ENCODE measurements at regions not wholly inside any gene's neighbourhood (a gene's known extent, or its start where the extent isn't known, plus 50 kb on each side); places are given as distances from the start of the nearest gene placed in this dataset.

GRCh38 chr6:163811317-163811716, 396.8 kb downstream of the QKI start:
- no peak overlapping the region for H2AFZ ChIP-seq (ENCODE audit: control insufficient read depth, low read length)
- no peak for FAIRE-seq
- H3K4me2 ChIP-seq (ENCODE audit: control insufficient read depth, extremely low read depth, insufficient read depth, low read depth, low read length), result no peak overlapping the region
- no peak for DNase-seq (ENCODE audit: low read depth, low spot score)
- no peaks in the 10 kb centered on the region for H3K27me3 ChIP-seq (ENCODE audit: control insufficient read depth, extremely low read depth, insufficient read depth, low read length)
- no peaks in the 10 kb centered on the region for H3K36me3 ChIP-seq (ENCODE audit: control insufficient read depth in 2 of 2, extremely low read depth in 1 of 2, insufficient read depth in 2 of 2, low read length in 2 of 2)
- H3K27ac ChIP-seq (ENCODE audit: control insufficient read depth, insufficient read depth, low read length), result no peak overlapping the region
- no peaks in the 10 kb centered on the region for H3K9me1 ChIP-seq (ENCODE audit: control insufficient read depth, extremely low read depth, insufficient read depth, low read length)
- no peaks in the 10 kb centered on the region for H3K4me1 ChIP-seq (ENCODE audit: control insufficient read depth, extremely low read depth, insufficient read depth, low read length)
- H3K9ac ChIP-seq (ENCODE audit: control insufficient read depth, extremely low read depth, insufficient read depth, low read length), result no peak overlapping the region
- dilution Hi-C loops (cut with MboI; ENCODE audit: extremely low pct_ligation_motif_present, low sequenced_read_pairs), result no loop called here
- H3K4me3 ChIP-seq (ENCODE audit: control insufficient read depth in 2 of 3, extremely low read depth in 1 of 3, insufficient read depth in 2 of 3, low read depth in 1 of 3, low read length in 3 of 3), result no peak overlapping the region
- no peaks in the 10 kb centered on the region for H4K20me1 ChIP-seq (ENCODE audit: control insufficient read depth, extremely low read depth, insufficient read depth, low read length)
- H3K9me3 ChIP-seq (ENCODE audit: control insufficient read depth, low read depth, low read length), result no peaks in the 10 kb centered on the region
- no peak for TF ChIP-seq CTCF (optimal IDR thresholded peaks at IDR 0.05 in 1 of 3, IDR thresholded peaks at IDR 0.05 in 1 of 3, conservative IDR thresholded peaks at IDR 0.05 in 1 of 3; ENCODE audit: extremely low read depth in 1 of 3, insufficient read depth in 2 of 3, low read length in 3 of 3)
- no peak for TF ChIP-seq EZH2 (IDR thresholded peaks at IDR 0.05; ENCODE audit: low read length)
- H3K79me2 ChIP-seq (ENCODE audit: control insufficient read depth, insufficient read depth, low read length), result no peaks in the 10 kb centered on the region

GRCh38 chr6:163809364-163809763, 394.8 kb downstream of the QKI start:
- no peaks in the 10 kb centered on the region for H3K9me1 ChIP-seq (ENCODE audit: control insufficient read depth, extremely low read depth, insufficient read depth, low read length)
- no peaks in the 10 kb centered on the region for H3K36me3 ChIP-seq (ENCODE audit: control insufficient read depth in 2 of 2, extremely low read depth in 1 of 2, insufficient read depth in 2 of 2, low read length in 2 of 2)
- no peak overlapping the region for H3K4me2 ChIP-seq (ENCODE audit: control insufficient read depth, extremely low read depth, insufficient read depth, low read depth, low read length)
- dilution Hi-C loops (cut with MboI; ENCODE audit: extremely low pct_ligation_motif_present, low sequenced_read_pairs), result no loop called here
- H3K27me3 ChIP-seq (ENCODE audit: control insufficient read depth, extremely low read depth, insufficient read depth, low read length), result no peaks in the 10 kb centered on the region
- H3K9ac ChIP-seq (ENCODE audit: control insufficient read depth, extremely low read depth, insufficient read depth, low read length), result no peak overlapping the region
- no peak for TF ChIP-seq EZH2 (IDR thresholded peaks at IDR 0.05; ENCODE audit: low read length)
- TF ChIP-seq CTCF (optimal IDR thresholded peaks at IDR 0.05 in 1 of 3, IDR thresholded peaks at IDR 0.05 in 1 of 3, conservative IDR thresholded peaks at IDR 0.05 in 1 of 3; ENCODE audit: extremely low read depth in 1 of 3, insufficient read depth in 2 of 3, low read length in 3 of 3), result no peak
- no peak overlapping the region for H2AFZ ChIP-seq (ENCODE audit: control insufficient read depth, low read length)
- no peaks in the 10 kb centered on the region for H3K4me1 ChIP-seq (ENCODE audit: control insufficient read depth, extremely low read depth, insufficient read depth, low read length)
- H4K20me1 ChIP-seq (ENCODE audit: control insufficient read depth, extremely low read depth, insufficient read depth, low read length), result no peaks in the 10 kb centered on the region
- H3K9me3 ChIP-seq (ENCODE audit: control insufficient read depth, low read depth, low read length), result no peaks in the 10 kb centered on the region
- no peak overlapping the region for H3K27ac ChIP-seq (ENCODE audit: control insufficient read depth, insufficient read depth, low read length)
- no peaks in the 10 kb centered on the region for H3K79me2 ChIP-seq (ENCODE audit: control insufficient read depth, insufficient read depth, low read length)
- FAIRE-seq, result no peak
- H3K4me3 ChIP-seq (ENCODE audit: control insufficient read depth in 2 of 3, extremely low read depth in 1 of 3, insufficient read depth in 2 of 3, low read depth in 1 of 3, low read length in 3 of 3), result no peak overlapping the region
- DNase-seq (ENCODE audit: low read depth, low spot score), result no peak

Data from keratinocyte (primary cell).